HG02759 (cell line): ENCODE measurements at regions not wholly inside any gene's neighbourhood (a gene's known extent, or its start where the extent isn't known, plus 50 kb on each side); places are given as distances from the start of the nearest gene placed in this dataset.

Experiments used
- ATAC-seq: cut with Tn5 transposase; IDR thresholded peaks from one replicate; pipeline ENCODE4 v1.9.1; 2021; ENCODE audit warnings: mild to moderate bottlenecking, moderate library complexity; ENCODE audit not compliant: unreplicated experiment

DNA sequence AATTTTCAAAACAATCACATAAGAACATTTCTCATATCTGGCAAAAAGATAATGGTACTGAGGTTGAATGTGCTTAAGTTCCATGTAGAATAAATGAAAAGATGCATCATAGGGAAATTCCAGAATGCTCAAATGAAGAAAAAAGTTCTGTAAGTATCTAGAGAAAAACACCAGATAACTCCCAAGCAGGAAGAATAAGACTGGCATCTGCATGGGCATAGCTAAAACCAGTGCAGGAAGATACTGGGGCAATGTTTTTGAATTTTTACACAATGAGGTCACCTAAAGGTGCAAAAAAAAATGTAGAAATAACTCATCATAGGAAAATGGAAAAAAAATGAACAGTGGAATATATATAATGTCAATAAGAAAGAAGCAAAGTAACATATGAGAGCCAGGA, 275.2 kb downstream of the BAMBI start:
- ATAC-seq, result no peak

DNA sequence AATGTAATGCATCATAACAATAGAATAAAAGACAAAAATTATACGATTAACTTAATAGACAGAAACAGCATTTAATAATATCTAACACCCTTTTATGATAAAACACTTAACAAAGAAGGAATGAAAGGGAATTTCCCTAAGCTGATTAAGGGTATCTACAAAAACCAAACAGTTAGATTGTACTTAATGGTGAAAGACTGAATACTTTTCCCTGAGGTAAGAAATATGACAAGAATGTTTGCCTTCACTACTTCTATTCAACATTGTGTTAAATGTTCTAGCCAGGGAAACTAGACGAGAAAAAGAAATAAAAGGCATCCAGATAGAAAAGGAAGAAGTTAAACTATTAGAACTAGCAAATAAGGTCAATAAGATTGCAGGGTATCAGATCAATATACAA, 276.9 kb downstream of the BAMBI start:
- no peak for ATAC-seq

DNA sequence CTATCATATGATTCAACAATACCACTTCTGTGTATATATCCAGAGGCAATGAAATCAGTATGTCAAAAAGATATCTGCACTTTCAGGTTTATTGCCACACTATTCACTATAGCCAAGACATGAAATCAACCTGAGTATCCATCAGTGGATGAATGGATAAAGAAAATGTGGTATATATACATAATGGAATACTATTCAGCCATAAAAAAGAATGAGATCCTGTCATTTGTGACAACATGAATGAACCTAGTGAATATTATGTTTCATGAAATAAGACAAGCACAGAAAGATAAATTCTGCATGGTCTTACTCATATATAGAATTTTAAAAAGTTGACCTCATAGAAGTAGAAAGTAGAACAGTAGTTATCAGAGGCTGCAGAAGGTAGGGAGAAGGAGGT, 281.1 kb downstream of the BAMBI start:
- ATAC-seq, result no peak

DNA sequence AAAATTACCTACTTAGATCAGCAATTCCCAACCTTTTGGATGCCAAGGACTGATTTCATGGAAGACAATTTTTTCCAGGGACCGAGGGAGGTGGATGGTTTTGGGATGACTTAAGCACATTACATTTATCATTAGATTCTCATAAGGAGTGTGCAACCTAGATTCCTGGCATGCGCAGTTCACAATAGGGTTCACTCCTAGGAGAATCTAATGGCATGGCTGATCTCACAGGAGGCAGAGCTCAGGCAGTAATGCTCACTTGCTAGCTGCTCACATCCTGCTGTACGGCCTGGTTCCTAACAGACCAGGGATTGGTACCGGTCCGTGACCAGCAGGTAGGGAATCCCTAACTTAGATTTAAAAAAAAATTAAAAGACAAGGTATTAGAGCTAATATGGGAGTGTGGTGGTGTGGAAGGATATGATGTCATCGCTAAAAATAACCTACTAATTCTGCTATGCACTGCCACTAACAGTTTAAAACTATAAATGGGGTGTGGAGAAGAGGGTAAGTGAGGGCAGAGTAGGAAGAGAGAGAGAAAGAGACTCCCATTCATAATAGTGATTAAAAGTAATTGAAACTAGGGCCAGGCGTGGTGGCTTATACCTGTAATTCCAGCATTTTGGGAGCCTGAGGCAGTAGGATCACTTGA, 282.7 kb downstream of the BAMBI start:
- ATAC-seq, result no peak

DNA sequence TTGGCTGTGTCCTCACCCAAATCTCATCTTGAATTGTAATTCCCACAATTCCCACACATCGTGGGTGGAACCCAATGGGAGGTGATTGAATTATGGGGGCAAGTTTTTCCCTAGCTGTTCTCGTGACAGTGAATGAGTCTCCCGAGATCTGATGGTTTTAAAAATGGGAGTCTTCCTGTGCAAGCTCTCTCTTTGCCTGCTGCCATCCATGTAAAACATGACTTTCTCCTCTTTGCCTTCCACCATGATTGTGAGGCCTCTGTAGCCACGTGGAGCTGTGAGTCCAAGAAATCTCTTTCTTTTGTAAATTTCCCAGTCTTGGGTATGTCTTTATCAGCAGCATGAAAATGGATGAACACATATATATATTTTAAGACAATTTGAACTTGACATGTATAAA, 285.4 kb downstream of the BAMBI start:
- no peak for ATAC-seq

DNA sequence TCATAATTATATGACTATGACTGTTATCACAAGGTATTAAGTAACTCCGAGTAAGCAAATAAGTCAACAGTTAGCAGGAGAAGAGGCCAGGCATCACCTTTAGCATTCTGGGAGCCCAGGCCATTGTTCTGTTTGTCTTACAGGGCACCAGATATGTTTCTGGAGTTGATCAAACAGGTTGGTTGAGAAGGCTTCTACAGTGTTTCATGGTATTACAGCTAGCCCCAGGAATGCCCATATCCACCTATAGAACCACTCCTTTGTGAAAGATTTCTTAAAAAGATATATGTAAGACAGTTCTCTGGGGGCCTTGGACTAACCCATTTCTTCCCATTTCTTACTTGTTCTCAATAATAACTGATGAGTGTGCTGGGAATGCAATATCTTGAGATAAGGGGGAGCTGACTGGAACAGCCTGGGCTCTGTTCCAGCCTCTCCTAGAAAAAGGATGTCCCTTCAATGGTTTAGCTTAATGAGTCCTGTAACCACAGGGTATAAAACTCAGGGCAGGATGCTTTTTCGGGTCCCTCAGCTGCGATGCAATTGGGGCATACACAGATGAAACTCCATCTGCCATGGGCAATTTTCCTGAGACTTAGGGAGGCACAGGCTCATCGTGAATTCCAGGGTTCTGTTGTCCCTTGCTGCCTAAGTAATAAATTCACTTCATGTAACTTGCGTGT, 286.4 kb downstream of the BAMBI start:
- ATAC-seq, result no peak

DNA sequence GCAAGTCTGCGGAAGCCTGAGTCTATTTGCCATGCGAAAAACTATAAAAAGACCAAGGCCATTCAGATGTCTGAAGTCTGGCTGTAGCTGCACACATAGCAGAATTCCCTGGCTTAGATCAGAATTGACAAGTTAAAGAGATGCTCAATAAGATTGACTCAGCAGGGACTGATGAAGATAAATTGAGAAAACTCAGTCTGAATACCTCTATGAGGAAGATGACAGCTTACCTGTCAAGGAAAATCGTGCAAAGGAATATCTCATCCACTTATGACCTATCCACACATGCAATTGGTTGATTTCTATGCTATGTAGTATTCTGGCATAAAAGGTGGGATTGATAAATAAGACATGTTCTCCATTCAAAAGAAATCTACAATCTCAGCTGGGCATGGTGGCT, 288.6 kb downstream of the BAMBI start:
- ATAC-seq, result no peak

DNA sequence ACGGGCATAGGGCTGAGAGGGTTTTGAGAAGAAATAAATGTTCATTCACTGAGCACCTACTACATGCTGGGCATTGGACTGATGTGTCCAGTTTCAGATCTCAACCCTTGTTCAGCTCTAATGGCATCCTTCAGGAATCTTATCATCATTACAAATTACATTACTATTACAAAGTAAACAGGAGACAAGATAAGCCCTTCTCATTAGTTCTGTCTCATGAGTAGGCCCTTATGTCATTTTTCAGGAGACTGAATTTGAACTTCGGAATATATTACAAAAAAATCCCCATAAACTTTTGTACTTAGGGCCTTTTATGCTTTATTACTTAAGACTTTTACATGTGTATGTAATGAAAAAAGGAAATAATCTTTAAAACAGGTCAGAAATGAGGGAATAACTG, 289.7 kb downstream of the BAMBI start:
- ATAC-seq, result no peak

DNA sequence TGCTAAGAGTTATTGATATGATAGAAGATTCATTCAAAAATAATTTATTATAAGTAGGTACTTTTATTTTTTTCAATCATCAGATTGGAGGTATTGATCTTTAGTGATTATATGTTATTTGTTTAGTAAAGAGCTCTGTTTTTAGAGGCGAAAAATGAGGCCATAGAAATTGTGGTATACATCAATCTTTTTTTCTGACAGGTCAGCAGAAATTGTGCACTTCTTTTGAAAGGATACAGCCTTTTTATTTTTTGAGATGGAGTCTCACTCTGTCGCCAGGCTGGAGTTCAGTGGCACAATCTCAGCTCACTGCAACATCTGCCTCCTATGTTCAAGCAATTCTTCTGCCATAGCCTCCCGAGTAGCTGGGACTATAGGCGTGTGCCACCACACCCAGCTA, 292.1 kb downstream of the BAMBI start:
- no peak for ATAC-seq

DNA sequence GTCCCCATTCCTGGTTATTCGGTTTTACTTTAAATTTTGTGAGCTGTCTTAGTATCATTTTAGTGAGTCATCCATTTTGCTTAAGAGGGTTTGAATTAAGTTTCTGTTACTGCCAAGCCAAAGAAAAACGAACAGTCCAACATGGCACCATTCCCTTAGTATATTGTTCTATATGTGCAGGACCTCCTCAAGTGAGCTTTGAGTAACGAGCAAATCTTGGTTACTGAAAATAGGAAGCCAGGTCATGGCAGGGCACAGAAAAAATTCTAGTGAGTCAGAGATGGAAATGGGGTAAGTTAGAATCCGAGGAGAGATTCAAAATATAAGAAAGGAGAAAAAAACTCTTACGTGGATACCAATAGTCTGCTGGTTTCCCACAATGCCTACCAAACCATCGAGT, 292.9 kb downstream of the BAMBI start:
- no peak for ATAC-seq

DNA sequence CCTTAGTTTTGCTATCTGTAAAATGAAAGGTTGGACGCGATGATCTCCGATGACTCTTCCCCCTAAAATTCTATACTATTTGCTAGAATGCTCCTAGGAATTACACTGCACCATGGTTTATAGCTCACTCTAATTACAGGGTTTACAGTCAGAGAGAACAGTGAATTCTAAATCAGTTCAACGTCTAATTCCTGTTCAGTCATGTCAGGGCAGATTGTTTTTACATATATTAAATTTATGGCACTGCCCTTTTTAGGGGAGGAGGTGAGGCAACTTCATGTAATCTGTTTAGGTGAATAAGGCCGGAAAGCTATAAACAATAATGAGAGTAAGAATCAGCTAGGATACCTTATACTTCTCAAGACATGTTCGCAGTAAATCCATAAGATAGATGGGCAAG, 293.9 kb downstream of the BAMBI start:
- ATAC-seq, result no peak

DNA sequence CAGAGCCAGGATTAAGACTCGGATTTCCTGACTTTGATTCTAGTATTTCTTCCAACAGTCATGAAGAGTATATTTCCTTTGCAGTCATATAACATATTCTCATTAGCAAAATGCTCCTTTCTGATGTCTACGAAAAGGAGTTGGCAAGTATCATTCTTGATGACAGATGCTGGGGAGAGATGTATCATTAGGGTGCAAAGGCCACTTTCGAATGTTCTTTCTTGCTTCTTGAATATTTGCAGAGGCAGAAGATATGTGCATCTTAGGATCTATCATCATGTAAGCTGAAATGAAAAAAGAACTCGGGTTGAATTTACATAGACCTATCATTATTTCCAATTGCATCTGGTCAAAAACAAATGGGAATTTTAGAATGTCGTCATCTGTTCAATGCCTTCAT, 294.4 kb downstream of the BAMBI start:
- no peak for ATAC-seq

DNA sequence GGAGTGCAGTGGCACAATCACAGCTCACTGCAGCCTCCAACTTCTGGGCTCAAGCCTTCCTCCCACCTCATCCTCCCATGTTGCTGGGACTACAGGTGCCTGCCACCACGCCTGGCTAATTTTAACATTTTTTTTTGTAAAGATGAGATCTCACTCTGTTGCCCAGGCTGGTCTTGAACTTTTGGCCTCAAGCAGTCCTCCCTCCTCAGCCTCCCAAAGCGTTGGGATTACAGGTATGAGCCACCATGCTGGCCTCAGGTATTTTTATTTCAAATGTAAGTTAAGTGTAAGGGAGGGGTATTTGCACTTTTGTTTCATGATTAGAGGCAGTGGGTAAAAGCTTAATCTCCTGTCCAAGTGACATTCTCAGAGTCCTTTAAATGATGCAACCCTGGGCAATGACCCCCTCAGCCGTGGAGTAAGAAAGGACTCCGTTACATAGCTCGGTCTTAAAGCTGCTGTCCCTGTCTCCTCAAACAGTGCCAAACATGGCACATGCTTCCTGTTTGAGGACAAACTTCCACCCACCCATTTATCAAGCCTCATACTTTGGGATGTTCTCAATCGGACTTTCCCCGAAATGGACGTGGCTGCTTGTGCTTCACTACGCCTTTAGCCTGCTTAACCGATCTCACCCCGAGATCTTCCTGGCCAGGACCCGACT, 296.1 kb downstream of the BAMBI start:
- ATAC-seq, result no peak

DNA sequence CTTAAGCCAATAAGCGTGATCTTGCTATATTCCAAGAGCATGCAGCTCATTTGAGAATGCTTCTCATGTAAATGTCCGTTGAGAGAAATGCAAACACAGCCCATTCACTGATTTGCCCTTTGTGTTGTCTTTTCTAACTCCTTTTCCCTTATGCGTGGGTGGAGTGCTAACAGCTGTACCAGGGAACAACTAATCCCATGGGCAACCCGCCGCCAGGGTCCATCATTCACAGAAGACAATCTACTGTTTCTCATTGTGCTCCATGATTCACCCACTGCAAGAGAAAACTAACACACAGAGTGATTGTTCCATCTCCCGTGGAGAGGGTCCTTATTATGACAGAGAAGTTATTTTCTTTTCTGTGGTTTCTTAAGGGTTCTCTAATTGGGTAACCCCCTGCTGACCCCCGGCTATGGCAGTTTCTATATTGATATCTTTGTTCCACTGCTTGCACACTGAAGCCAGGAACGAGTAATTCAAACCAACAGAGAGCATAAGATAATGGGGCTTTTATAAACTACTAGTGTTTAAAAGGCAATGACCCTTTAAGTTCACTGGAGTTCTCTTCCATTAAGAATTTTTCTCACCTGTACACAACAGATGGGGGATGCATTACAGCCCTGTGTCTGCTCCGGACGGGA, 298.7 kb downstream of the BAMBI start:
- ATAC-seq, result no peak

DNA sequence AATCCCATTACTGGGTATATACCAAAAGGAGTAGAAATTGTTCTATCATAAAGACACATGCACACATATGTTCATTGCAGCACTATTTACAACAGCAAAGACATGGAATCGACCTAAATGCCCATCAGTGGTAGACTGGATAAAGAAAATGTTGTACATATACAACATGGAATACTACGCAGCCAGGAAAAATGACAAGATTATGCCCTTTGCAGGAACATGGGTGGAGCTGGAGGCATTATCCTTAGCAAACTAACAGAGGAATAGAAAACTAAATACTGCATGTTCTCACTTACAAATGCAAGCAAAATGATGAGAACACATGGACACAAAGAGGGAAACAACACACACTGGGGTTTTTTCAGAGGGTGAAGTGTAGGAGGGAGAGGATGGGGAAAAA, 300.2 kb downstream of the BAMBI start:
- no peak for ATAC-seq

DNA sequence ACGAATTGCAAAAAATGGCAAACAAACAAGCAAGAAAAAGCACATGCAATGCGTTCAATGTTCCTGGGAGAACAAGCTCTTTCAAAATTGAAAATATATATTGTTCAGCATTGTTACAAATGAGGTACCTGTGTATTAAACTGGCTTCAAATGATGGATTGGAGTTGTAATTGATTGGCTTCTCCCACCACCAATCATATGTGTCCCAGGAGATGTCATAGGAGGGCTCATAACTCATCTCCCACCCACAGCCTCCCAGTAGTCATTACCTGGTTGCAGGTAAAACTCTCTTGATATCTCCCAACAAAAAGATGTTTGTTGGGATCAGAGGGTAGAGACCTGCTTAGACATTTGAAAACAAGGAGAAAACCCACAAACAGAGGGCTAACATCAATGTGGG, 302.9 kb downstream of the BAMBI start:
- ATAC-seq, result no peak

DNA sequence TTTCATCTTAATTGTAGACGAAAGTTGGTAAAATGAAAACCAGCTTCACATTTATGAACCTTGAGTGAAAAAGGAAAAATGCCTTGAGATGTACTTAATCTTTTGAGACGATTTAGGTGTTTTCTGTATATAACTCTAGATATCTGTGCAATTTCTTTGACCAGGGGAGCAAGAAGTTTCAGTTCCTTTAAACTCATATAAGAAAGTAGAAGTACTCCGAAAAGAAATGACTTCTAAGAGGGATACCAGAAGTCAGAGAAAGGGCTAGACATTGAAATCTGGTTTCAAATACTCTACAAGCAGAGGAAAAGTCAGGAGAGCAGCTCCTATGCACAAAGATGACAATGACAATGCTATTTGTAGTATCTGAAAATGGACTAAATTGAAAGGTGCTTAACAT, 303.7 kb downstream of the BAMBI start:
- no peak for ATAC-seq

DNA sequence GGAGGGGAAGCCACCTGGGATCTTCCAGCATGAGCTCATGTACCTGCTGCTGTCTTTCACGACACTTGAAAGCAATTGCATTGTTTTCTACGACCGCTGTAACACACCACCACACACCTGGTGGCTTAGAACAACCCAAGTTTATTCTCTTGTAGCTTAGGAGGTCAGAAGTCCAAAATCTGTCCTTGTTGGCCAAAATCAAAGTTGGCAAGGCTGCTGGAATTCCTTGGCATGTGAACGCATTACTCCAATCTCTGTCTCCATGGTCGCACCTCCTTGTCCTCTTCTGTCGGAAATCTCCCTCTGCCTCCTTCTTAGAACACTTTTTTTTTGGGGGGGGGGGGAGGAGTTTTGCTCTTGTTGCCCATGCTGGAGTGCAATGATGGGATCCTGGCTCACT, 305.7 kb downstream of the BAMBI start:
- no peak for ATAC-seq

DNA sequence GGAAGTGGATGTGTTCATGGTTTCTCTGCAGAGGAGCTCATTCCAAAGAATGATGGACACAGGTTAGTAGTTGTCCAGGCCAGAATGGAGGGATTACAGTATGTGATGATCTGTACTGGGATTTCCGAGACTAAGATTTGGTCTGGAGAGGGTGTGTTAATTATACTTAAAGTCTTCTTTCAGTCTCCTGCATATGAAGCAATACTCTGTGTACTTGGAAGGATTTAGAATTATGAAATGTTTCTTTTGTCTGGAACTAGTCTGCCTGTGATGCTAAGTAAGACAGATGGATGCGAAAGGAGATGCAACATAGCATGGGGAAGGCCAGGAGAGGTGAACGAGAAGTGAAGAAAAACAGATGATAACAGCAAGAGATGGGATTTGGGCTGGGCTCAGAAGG, 305.1 kb upstream of the LYZL1 start:
- ATAC-seq, result no peak

DNA sequence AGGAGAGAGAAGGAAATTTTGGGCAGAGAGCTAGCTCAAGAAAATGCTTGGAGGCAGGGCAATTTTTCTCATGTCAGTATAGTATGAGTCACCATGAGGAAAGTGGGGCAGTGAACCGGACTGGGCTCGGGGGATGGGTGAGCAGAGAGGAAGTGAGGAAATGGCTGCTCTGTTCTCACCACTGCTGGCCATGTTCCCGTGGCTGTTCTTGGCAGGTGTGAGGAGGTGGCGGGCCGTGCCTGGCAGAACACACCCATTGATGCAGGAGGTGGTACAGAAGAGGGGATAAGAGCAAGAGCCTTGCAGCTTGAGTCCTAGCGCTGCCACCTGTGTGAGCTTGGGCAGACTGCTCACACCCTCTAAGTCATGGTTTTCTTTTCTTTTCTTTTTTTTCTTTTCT, 304.4 kb upstream of the LYZL1 start:
- ATAC-seq, result peak; percentile 88

DNA sequence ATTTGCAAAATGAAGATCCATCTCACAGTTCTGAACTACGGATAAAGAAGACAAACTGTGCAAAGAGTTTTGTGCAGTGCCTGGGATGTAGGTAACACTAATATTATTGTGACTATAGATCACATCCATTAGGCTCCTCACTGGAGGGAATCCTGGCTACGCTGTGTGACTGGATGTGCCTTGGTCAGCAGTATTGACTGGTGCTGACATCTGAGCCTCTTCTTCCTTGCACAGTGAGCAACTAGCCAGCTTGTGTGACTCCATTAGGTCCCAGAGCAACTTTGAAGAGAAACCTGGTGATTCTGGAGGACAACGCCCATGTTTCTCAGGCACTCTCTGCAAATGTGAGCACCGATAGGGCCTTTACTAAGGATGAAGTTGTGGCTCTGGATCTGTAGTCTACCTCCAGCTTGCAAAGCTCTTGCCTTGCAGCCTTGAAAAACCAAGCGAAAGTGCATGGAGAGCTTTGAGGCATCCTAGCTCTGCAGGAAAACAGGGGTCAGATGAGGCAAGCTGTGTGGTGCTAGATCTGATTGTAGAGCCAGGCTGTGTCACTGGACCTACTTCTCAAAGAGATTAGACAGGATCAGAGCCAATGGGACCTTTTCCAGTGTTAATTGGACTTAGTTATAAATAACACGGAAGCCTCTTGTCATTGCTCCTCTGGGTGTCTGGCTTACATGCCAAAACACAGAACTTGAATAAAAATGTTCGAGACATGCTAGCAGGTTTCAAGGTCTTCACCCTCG, 303.6 kb upstream of the LYZL1 start:
- no peak for ATAC-seq
